SKM-1 treated with dmso at 0.1 percent for 144 hours (cell line): ENCODE measurements at regions not wholly inside any gene's neighbourhood (a gene's known extent, or its start where the extent isn't known, plus 50 kb on each side); places are given as distances from the start of the nearest gene placed in this dataset.

Experiments used
- DNase-seq: peaks from one replicate; lab custom pipeline; 2025; ENCODE audit not compliant: unreplicated experiment; lab: John Stamatoyannopoulos, UW

DNA sequence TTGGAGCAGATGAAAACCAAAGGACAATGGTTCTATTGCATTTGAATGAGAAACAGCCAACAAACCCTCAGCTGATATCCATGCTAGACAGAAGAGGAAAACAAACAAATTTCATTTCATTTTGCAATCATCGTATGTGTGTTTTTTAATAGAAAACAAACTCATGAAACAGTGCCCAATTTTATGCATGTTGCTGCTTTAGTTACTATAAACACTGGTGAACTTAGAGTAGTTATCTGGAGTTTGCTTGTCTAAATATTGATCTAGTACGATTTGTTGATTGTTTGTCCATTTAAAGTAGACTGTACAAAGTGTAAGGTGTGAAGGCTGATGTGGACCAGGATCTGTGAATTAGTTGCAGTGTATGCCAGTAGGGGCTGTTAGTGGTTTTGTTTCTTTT is 166.6 kb downstream of the KITLG start:
- no peak for DNase-seq

DNA sequence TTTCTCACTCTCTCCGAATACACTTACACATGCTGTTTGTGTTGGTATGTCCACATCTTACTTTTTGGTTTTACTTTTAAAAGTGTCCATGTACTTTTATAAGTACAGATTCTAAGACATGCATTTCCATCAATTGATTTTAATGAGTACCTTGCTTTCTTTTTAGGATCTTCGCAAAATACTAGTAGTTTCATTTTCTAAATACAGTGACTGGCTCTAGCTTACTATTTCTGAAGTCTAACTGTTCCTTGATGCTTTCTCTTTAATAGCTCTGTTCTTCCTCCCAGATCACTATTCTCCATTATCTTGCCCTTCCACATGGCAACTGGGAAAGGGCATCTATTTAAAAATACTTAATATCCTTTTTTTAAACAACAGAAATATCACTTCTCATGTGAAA is 164.1 kb downstream of the KITLG start:
- no peak for DNase-seq

DNA sequence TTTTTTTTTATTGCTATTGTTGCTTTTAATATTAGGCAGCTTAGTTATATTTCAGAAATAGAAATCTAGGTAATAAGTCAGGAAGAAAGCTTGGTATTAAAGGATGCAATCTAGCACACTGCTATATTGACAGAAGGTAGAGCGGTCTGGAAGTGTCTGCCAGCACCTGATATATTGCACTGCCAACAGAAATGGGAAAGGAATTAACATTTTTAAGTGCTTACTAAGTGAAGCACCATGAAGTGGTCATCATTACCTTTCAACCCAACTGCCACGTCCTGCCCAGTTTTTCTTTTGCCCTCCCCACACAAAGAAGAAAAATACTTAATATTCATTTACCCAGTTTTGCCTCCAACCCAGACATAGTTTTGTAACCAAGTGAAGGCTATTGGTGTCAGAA is 163.5 kb downstream of the KITLG start:
- no peak for DNase-seq

DNA sequence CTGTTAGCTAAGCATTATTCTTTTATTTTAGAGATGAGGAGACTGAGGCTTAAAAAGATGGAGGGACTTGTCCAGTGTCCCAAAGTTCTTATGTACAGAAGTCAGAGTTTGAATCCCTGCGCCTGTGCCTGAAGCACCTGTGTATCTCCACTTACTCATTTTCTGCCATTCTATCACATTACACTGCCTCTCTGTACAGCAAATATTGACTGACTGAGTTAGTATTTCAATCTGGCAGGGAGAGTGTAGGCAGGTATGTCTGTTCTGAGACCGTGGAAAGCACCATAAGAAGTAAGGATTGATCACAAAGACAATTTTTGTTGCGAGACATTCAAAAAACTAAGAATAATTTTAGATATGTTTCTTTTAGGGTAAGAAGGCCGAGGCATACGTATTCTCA is 162.7 kb downstream of the KITLG start:
- DNase-seq = no peak

DNA sequence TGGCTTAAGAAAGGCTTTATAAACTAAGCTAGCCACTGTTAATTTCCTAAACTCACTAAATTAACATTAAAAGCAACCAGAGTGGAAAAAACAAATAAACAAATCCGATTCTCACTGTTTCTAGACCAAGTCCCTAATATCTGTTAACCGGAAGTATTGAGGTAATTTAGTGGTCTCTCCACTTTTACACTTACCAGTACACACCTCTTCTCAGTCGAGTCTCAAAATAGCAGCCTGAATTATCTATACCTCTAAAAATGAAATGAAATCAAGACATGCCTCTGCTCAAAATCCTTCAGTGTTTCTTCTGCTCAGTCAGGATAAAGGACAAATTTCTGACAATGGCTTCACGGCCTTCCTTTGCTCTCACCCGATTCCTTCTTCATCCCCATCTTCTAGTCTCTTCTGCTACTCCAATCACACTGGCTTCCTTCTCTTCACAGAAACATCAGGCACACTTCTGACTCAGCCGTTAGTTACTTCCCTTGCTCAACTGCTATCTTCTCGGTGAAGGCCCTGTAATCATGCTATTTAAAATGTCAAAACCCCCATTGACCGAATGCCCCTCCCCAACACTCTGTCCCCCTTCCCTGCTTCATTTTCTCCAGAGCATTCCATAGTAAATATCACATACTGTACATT is 161.3 kb downstream of the KITLG start:
- DNase-seq = no peak

DNA sequence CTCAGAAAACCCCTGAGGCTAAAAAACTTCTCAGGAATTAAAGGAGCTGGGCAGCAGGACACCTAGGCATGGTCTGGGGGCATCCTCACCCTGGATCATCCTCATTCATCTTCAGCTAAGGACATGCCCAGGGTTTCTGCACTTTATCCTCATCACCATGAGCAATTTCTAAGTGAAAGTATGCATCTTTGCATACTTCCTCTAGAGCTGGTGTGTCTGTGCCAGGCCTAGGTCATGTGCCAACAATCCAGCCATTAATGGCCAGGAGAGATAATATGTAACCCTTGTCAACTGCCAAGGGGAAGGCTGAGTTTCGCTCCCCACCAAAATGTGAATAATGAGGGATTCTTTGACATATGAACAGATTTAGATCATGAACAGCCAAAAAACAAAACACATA is 160.5 kb downstream of the KITLG start:
- DNase-seq = no peak

DNA sequence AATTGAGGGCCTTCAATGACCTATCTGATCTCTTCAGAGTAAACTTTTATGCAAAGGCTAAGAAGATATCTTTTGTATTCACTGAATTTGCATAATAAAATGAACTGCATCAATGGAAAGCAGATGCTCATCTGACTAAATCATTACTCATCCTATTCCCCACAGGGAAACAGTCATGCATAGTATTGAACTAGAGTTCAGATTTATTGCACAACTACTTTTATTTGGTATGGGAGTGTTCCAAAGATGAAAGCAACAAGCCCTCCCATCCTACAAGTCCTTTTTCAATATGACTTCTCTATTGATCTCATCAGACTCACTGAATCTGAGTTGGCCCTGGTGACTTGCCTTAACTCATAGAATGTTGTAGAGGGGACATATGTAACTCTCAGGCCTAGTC is 159.8 kb downstream of the KITLG start:
- DNase-seq = no peak

DNA sequence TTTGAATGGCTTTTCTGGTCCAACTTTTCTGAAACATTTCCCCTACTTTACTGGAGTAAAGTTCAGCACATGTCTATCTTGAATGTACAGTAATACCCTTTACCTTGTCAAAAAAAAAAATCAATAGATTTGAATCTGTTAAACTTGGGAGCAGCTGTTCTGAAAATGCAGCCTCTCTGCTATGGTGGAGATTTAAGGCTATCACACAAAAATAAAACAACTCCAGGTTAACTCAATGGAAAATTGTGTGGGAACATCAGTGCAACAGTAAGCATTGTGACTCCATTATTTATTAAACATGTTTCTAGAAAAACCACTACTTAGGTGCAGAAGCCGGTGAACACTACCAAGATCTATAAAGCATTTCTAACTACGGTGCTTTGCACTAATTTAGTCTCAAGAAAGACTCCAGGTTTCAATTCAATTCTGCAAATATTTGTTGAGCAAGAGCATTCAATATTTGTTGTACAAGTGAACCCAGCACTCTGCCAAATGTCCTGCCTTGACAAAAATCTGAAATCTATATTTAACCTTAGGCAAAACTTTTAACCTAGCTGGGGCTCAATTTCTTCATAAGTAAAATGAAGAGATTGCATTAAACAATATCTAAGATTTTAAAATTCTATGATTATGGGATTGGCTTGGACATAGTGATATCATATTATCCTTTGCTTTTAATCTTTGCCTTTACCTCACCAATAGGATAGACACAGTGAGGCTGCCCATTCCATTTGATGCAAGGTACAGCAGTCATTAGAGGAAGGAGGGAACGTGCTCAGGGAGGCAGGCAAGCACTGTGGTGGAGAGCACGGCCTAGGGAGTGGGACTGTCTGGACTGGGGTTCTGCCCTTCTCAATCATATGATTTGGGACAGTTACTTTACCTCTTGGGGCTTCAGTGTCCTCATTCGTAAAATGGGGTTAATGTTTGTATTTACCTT is 155.2 kb downstream of the KITLG start:
- DNase-seq = no peak

DNA sequence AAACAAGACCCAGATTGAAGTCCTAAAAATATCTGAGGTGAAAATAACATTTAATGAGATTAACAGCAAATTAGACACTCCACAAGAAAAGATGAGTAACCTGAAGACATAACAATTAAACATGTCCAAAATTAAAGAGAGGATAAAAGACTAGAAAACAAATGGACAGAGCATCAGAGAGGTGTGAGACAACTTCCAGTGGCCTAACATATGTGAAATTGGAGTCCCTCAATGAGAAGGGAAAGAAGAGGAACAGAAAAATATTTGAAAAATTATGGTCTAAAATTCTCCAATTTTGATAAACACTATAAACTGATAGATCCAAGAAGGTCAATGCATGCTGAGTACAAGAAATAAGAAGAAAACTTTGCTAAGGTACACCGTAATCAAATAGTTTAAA is 151.9 kb downstream of the KITLG start:
- no peak for DNase-seq

DNA sequence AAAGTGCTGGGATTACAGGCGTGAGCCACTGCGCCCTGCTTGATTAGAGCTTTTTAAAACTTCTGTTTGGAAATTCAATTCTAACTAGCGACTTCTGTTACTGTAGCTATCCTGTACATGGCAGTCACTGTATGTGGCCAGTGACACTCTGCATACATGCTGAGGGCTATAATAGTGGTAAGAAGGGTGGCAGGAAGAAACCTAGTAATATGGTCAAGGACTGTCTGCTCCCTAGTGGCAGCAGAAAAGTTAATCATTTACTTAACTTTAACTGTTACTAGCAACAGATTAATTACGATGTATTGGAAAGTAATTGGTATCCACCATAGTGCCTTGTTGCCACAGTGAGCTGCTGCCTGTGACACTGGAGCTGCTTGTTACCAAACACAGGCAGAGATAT is 149.0 kb downstream of the KITLG start:
- no peak for DNase-seq

DNA sequence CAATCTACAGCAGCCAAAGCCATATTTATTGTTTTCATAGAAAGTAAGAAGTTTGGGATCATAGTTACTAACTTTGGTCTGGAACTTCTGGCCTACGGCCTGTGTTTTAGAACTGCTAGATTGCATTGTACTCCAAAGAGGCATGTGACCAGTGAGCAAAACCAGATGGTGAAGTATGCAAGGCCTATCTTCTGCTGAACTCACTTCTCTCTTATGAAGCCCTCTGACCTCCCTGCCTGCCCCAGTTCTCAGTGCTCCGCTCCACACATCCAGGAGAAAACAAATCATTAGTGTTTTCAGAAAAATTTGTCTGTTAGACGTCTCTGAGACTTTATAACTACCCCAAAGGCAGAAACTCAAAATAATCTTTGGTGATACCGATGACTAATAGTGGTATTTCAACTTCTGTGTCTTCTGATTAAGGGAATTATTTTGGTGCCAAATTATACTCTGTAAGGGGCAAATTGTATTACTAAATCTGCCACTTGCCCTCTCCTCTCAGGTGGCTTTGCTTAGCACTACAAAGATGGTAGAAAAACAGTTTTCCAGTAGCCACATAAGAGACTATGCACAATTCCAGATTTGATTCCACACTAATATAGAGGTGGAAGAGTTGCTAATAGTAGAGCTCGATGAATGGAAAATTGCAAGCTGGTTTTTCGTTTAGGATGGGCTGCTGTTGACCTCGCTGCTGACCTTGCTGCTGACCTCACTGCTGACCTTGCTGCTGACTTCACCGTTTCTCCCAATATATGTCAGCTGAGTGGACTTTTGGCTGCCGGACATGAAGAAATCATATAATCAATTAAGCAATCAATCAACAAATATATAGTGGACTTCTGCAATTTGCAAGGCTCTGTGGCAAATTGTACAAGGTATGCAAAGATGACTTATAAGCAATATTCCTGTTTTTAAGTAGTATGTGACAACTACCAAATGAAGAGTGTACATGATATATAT is 147.5 kb downstream of the KITLG start:
- DNase-seq = no peak

DNA sequence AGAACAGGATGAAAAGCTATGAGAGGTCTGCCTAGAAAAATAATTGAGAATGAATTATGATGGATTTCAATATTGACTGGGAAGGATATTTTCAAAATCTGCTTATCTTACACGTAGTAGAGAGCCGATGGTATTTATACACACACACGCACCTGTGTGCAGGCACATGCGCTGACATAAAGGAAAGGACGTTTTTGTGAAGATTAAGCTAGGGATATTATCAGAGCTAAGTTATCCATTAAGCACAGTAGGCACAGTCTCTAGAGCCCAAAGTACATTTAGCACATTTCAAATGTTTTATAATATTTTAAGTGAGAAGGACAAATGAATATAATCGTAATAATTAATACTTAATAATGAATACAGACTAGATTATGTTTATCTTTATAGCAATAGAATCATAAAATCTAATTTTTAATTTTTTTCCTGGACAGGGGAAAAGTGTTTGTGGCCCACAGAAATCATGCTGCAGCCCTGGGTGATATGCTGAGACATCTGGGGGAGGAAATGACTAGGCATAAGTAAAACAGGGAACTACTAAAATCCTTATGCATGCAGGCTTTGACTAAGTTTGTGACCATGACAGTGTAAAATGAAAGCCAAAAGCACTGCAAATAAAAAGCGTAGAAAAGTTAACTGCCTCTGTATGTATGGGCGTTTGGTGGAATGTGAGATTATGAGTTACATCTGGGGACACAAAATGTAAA is 146.1 kb downstream of the KITLG start:
- DNase-seq = peak; percentile 16

DNA sequence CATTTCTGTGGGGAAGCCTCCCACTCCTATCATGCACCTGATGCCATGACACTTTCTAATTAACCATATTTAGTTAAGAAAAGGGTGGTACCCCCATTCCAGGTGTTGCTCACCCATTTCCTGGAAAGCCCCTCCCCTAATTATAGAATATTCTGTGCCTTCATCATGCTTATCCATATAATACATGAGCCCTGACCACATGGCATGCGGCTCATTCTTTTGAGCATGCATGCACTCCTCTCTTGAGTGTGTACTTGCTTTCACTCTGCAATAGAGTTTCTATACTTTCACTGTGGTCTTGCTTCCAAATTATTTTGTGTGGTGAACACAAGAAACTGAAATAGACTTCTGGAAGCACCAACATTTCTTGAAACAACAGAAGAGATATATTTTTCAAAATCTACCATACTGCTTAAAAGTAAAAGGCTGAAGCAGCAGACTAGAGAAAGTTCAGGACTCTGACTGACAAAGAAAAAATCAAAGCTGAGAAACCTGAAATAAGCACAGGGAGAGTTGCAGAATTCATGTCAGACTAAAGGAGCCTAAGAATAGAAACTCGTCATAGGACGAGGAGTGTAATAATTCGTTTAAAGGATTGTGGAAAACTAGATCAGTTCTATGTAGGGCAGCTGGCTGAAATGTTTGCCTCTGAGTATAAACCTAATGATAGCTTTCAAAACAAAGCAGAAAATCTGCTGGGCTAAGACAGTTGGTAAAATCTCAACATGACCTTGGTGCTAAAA is 144.8 kb downstream of the KITLG start:
- DNase-seq = no peak

DNA sequence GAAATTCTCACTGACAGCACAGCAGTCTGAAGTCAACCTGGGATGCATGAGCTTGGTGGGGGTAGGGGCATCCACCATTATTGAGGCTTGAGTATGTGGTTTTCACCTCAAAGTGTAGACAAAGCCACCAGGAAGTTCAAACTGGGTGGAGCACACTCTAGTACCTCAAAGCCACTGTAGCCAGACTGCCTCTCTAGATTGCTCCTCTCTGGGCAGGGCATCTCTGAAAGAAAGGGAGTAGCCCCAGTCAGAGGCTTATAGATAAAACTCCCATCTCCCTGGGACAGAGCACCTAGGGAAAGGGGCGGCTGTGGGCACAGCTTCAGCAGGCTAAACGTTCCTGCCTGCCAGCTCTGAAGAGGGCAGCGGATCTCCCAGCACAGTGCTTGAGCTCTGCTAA is 143.0 kb downstream of the KITLG start:
- DNase-seq = no peak
